Fibroblast of lung (primary cell): ENCODE measurements at regions not wholly inside any gene's neighbourhood (a gene's known extent, or its start where the extent isn't known, plus 50 kb on each side); places are given as distances from the start of the nearest gene placed in this dataset.

ENCODE experiments used
- DNase-seq, 2 donors: peaks; one replicate each; pipeline versions ENCODE4 v3.0.0 to v3.0.0-alpha.2; 2010; ENCODE audit warnings: low read depth in 2 of 2
- H2AFZ ChIP-seq: 2 replicates; pipeline ENCODE4 v1.5.1; 2012; ENCODE audit warnings: low read length, control low read depth, inconsistent platforms
- H3K27ac ChIP-seq: 2 replicates; pipeline ENCODE4 v1.5.1; 2011; ENCODE audit warnings: low read length, control low read depth; ENCODE audit not compliant: insufficient read depth
- H3K27me3 ChIP-seq: 2 replicates; pipeline ENCODE4 v1.5.1; 2011; ENCODE audit warnings: mild to moderate bottlenecking, low read length; ENCODE audit not compliant: control insufficient read depth, insufficient read depth
- H3K36me3 ChIP-seq: 2 replicates; pipeline ENCODE4 v1.5.1; 2011; ENCODE audit warnings: low read length; ENCODE audit not compliant: control insufficient read depth, insufficient read depth
- H3K4me1 ChIP-seq: 2 replicates; pipeline ENCODE4 v1.5.1; 2011; ENCODE audit warnings: low read length; ENCODE audit not compliant: control insufficient read depth, insufficient read depth; ENCODE audit errors: extremely low read depth
- H3K4me2 ChIP-seq: 2 replicates; pipeline ENCODE4 v1.5.1; 2011; ENCODE audit warnings: low read length, control low read depth; ENCODE audit not compliant: insufficient read depth; ENCODE audit errors: extremely low read depth
- H3K4me3 ChIP-seq, 4 experiments: fragments of 200-600 bp in 1 of 4; sonication (generic) in 1 of 4; replicated peaks in 1 of 4; 2 replicates each; pipeline ENCODE4 v1.5.1; 2011 to 2016; ENCODE audit warnings: low read length in 4 of 4, low read depth in 3 of 4, mild to moderate bottlenecking in 3 of 4, control low read depth in 2 of 4, inconsistent platforms in 1 of 4, mixed read lengths in 1 of 4; ENCODE audit not compliant: insufficient read depth in 1 of 4; ENCODE audit errors: control extremely low read depth in 1 of 4
- H3K79me2 ChIP-seq: 2 replicates; pipeline ENCODE4 v1.5.1; 2012; ENCODE audit warnings: mild to moderate bottlenecking, low read length, inconsistent platforms; ENCODE audit not compliant: control insufficient read depth, insufficient read depth
- H3K9ac ChIP-seq: 2 replicates; pipeline ENCODE4 v1.5.1; 2011; ENCODE audit warnings: mild to moderate bottlenecking, low read length, control low read depth; ENCODE audit not compliant: insufficient read depth
- H3K9me3 ChIP-seq: 2 replicates; pipeline ENCODE4 v1.5.1; 2012; ENCODE audit warnings: low read depth, low read length; ENCODE audit not compliant: control insufficient read depth, insufficient read depth
- H4K20me1 ChIP-seq: 2 replicates; pipeline ENCODE4 v1.5.1; 2011; ENCODE audit warnings: low read length; ENCODE audit not compliant: control insufficient read depth, insufficient read depth; ENCODE audit errors: extremely low read depth
- CTCF ChIP-seq, 2 donors: IDR thresholded peaks in 1 of 2; conservative IDR thresholded peaks in 1 of 2; 1 replicate in 1 of 2; 2 replicates in 1 of 2; pipeline ENCODE4 v1.5.1; 2011 to 2012; ENCODE audit warnings: low read length in 2 of 2, control low read depth in 1 of 2, inconsistent platforms in 1 of 2, low read depth in 1 of 2, mild to moderate bottlenecking in 1 of 2
- EZH2 ChIP-seq: IDR thresholded peaks from 2 replicates; pipeline ENCODE4 v1.5.1; 2012; ENCODE audit warnings: low read length, control low read depth, mild to moderate bottlenecking; ENCODE audit errors: missing control alignments

GRCh38 chr14:101313268-101313667 lies 248.0 kb upstream of the DIO3 start:
- Histone ChIP-seq H3K27ac (no peak overlapping the region), H3K4me3 (no peak overlapping the region)
- DNase-seq = no peak

GRCh38 chr14:101315802-101316296 lies 245.4 kb upstream of the DIO3 start:
- no peaks in the 10 kb centered on the region for H3K9me3 ChIP-seq
- H3K9ac ChIP-seq = no peak overlapping the region
- no peak overlapping the region for H3K27ac ChIP-seq
- no peaks in the 10 kb centered on the region for H4K20me1 ChIP-seq
- H3K4me2 ChIP-seq = no peak overlapping the region
- H3K79me2 ChIP-seq = no peaks in the 10 kb centered on the region
- DNase-seq = no peak
- H3K4me1 ChIP-seq = no peaks in the 10 kb centered on the region
- H3K36me3 ChIP-seq = no peaks in the 10 kb centered on the region
- H3K4me3 ChIP-seq = no peak overlapping the region
- no peaks in the 10 kb centered on the region for H3K27me3 ChIP-seq
- H2AFZ ChIP-seq = no peak overlapping the region
- TF ChIP-seq CTCF (conservative IDR thresholded peaks at IDR 0.05 in 1 of 2, IDR thresholded peaks at IDR 0.05 in 1 of 2; ENCODE audit: low read depth in 1 of 2, low read length in 2 of 2) (no peak), EZH2 (no peak)

More at GRCh38 chr14:101313268-101313667, 248.0 kb upstream of the DIO3 start:
- no peaks in the 10 kb centered on the region for H3K9me3 ChIP-seq
- H3K79me2 ChIP-seq = no peaks in the 10 kb centered on the region
- H3K9ac ChIP-seq = no peak overlapping the region
- H4K20me1 ChIP-seq = no peaks in the 10 kb centered on the region
- H3K27me3 ChIP-seq = no peaks in the 10 kb centered on the region
- no peak overlapping the region for H3K4me2 ChIP-seq
- TF ChIP-seq EZH2 = no peak
- no peak for TF ChIP-seq CTCF (conservative IDR thresholded peaks at IDR 0.05 in 1 of 2, IDR thresholded peaks at IDR 0.05 in 1 of 2; ENCODE audit: low read depth in 1 of 2, low read length in 2 of 2)
- H3K36me3 ChIP-seq = no peaks in the 10 kb centered on the region
- no peak overlapping the region for H2AFZ ChIP-seq
- no peaks in the 10 kb centered on the region for H3K4me1 ChIP-seq

- Histone ChIP-seq H3K9ac (no peak overlapping the region), H3K27ac (no peak overlapping the region), H3K4me1 (no peaks in the 10 kb centered on the region), H3K27me3 (no peaks in the 10 kb centered on the region), H3K79me2 (no peaks in the 10 kb centered on the region), H3K36me3 (no peaks in the 10 kb centered on the region), H3K4me3 (no peak overlapping the region), H3K9me3 (no peaks in the 10 kb centered on the region), H3K4me2 (no peak overlapping the region), H4K20me1 (no peaks in the 10 kb centered on the region), H2AFZ (no peak overlapping the region)
- TF ChIP-seq CTCF (conservative IDR thresholded peaks at IDR 0.05 in 1 of 2, IDR thresholded peaks at IDR 0.05 in 1 of 2; ENCODE audit: low read depth in 1 of 2, low read length in 2 of 2) (no peak), EZH2 (no peak)
- DNase-seq = no peak
Observed at GRCh38 chr14:101318271-101318670, 243.0 kb upstream of the DIO3 start.
